Hippocampal formation (tissue), 2 donors: ENCODE measurements at regions not wholly inside any gene's neighbourhood (a gene's known extent, or its start where the extent isn't known, plus 50 kb on each side); places are given as distances from the start of the nearest gene placed in this dataset.

Experiments
- DNase-seq, 2 donors: peaks; one replicate each; lab custom pipeline; 2025; lab: John Stamatoyannopoulos, UW

DNA sequence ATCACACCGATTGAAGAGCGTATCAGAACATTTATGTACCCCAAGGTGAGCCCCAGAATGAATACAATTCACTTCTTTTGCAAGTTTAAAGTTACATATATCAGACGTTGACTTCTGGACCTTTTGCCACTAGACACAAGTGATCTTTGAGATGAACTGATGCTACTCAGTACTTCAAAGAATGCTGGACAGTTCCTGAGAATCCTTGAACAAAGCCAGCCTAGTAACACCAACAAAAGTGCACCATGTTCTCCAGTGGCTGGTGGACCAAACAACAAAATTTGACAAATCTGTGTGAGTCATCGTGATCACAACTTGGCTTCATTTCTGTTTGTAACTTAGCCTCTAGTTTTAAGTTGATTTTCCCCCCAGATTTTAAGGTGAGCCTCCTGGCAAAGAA lies 355.7 kb downstream of the SOX2 start:
- no peak for DNase-seq

DNA sequence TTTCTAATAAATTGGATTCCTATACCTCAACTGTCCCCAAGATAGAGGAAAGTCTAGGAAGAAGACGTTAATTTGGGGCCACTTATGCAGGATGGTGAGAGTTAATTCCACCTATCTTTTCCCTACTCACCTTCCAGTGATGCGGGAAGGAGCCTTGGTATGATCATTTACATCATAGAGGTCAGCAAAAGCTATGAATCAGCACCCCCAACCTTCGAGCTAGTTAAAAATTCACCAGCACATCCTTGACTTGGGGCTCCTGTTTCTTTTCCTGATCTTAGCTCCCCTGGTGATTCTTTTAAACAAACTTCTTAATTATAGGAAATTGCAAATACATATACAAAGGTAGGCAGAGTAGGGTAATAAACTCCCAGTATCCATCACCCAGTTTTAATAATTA lies 366.6 kb downstream of the SOX2 start:
- DNase-seq = no peak

DNA sequence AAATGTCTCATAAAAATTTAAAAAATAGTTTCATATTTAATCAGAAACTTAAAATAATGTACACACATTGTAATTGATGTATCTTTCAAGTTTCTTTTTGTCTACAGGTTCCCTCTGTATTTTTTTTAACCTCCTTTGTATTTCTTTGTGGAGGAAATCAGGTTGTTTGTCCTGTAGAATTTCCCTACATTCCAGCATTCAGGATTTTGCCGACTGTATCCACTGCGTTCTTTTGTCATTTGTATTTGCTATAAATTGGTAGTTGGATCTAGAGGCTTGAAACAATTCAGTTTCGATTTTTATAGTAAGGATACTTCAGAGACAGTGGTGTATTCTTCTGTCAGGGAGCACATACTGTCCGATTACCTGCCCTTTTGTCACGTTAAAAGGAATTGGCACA lies 367.2 kb downstream of the SOX2 start:
- no peak for DNase-seq

DNA sequence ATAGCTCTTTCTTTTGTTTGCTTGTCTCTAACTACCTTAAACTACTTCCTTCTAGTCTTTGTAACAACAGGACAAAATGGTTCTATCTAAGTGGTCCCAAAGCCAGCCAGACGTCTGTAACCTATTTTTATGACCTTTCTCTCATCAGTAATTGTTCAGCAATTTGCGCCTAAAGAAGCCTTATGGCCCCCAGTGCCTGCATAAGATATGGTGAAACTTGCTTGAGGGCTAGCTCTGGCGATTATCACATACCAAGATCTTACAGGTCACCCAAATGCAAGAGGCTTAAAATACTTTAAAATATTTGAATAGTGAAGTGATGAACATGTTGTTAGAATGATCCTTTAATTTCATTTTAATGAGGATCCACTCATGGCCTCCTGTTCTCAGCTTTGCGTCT lies 369.4 kb downstream of the SOX2 start:
- no peak for DNase-seq

GRCh38 chr3:182083112-182083511 lies 371.4 kb downstream of the SOX2 start:
- DNase-seq = no peak

DNA sequence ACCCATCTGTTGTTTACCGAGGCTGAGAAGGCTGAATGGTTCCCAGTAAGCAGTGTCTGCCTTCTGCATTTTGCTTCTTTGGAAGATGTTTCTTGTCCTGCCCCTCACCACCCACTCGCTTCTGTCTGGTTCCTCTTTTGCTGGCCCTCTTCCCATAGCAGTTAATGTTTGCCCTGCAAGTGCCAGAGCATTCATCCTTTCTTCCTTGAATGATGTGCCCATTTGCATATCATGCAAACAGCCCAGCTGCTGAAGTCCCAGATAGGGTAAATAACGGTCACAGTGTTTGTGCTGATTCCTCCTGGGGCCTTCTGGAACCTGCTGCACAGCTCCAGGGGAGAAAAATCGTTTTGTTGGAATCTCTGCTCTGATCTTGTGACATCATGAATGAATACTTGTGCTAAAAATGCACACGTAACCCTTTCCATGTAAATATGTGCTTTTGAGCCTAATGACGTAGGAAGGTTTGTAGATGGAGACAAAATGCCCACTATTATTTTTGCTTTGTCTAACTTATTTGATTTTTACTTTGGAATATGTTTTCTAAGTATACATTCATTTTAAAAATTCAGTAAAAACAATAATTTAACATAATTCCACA lies 381.0 kb downstream of the SOX2 start:
- DNase-seq = peak; percentile 70

DNA sequence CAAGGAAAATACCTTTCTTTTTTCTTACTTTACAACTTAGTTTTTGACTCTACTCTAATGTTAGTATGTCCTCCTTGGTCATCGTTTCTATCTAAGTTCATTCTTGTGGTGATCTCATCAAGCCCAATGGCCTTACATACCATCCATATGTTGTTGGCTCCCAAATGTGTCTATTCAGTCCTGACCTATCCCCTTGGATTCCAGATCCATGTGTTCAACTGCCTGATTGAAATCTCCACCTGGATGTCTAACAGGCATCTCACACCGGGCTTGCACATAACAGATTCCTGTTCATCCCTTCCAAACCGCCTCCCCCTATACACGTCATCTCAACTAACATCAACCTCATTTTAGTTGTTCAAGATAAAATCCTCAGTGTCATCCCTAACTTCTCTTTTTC lies 382.6 kb downstream of the SOX2 start:
- DNase-seq = no peak

GRCh38 chr3:182104881-182105280 lies 393.2 kb downstream of the SOX2 start:
- DNase-seq = no peak

DNA sequence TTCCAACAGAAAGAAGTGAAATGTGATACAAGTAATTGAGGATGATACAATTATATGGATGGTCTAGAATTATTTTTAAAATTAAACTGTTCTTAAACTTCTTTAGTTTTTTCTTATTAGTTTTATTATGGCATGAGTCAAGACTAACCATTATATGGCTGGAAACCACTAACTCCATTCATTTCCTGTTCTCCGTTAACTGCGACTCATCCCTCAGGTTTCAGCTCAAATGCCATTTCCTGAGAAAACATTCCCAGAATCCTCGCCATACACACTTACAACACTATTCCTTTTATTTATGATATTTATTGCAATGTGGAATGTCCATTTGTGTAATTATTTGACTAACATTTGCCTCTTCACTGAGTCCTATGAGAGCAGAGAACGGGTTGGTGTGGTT lies 394.1 kb downstream of the SOX2 start:
- no peak for DNase-seq

DNA sequence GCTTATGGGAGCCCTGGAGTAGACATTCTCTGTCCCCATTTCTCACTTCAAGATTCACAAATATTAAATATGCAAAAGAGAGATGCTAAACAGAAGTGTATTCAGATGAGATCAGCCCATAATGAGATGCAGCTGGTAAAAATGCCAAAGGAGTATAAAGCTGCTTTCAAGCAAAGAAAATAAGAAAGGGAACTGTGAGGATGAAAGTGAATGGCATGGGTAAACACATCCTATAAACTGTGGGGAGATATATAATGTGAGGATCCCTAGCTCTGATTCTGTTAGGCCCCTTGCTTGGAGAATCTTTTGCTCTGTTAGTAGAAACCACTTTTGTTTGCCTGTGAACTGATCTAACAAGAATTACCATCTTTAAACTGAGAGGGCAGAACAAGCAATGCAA lies 396.6 kb downstream of the SOX2 start:
- peak in 1 of 2 donors; percentile 10 for DNase-seq

DNA sequence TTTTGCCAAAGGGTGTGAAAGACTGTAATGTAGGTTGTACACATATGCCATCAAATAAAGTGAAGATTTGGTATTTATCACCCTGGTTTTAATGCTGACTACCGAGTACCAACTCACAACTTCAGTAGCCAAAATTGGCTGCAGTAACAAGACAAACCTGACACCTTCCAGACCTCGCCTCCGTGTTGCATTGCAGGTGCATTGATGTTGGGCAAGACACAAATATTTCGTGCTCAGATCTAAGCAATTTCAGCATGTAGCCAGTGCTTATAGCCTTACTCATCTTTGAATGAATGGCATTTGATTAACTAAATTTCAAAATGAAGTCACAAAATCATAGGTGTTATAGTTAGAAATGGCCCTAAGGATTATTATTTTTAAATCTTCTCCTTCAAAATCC lies 400.2 kb downstream of the SOX2 start:
- DNase-seq = no peak

GRCh38 chr3:182115328-182116015 lies 403.7 kb downstream of the SOX2 start:
- DNase-seq = no peak

- no peak for DNase-seq
Measured at GRCh38 chr3:182116386-182116785, 404.7 kb downstream of the SOX2 start.

- DNase-seq = no peak
Measured at GRCh38 chr3:182117131-182117530, 405.4 kb downstream of the SOX2 start.

GRCh38 chr3:182117583-182117982 lies 405.9 kb downstream of the SOX2 start:
- no peak for DNase-seq

GRCh38 chr3:182118066-182118465 lies 406.3 kb downstream of the SOX2 start:
- no peak for DNase-seq

GRCh38 chr3:182121401-182121800 lies 409.7 kb downstream of the SOX2 start:
- peak in 1 of 2 donors; percentile 5 for DNase-seq

- no peak for DNase-seq
Measured at GRCh38 chr3:182122779-182123178, 411.1 kb downstream of the SOX2 start.

DNA sequence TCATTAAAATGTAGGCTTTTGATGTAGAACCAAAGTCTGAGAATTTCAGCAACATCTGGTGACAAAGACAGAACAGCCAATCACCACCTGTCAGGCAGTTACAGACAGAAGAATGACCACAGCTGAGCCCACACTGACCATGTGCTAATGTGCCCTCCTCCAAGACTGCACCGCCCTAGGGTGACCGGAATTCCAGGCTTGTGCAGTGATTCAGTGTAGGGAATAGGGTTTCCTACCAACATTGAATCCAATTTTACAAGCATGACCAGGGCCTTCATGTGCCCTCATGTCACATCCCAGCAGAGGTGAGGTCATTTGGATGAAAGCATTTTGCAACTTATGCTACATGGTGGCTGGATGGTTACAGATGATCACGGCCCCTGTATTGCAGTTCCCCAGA lies 412.5 kb downstream of the SOX2 start:
- no peak for DNase-seq

GRCh38 chr3:182124716-182125115 lies 413.0 kb downstream of the SOX2 start:
- no peak for DNase-seq

DNA sequence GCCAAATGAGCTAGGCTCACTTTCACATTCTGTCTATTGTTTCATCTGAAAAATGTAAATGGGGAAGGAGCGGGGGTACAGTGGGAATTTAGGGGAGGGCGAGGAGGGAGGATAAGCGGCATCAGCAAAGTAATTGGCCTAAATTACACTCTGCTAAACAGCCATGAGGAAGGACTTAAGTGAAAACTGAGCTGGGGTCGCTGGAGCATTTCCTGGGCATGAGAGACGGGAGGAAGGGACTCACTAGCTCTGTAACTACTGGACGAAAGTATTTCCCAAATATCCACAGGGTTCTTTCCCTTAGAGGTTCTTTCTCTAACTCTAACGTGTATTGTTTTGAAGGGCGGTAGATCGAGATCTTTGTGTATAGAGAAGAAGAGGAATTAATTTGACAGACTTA lies 418.0 kb downstream of the SOX2 start:
- no peak for DNase-seq

DNA sequence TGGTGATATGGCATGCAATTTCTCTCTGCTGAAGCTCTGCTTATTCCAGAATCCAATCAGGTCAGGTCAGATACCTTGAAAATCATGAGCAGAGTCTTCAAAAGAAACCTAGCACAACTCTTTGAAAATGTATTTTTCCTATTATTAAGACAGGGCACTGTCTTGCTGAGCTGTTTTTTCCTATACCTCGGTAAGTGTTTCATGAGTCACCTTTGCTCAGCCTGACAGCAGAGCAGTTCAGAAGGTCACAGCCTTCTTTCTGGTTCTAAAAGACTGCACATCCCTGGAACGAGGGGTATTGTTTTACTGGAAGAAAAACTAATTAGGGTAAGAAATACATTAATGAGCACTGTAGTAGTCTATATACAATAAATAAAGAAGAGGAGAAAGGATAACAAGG lies 422.0 kb downstream of the SOX2 start:
- no peak for DNase-seq

- DNase-seq = no peak
Measured at GRCh38 chr3:182135056-182135455, 423.3 kb downstream of the SOX2 start.
